Astrocyte of the cerebellum (primary cell): ENCODE measurements at regions not wholly inside any gene's neighbourhood (a gene's known extent, or its start where the extent isn't known, plus 50 kb on each side); places are given as distances from the start of the nearest gene placed in this dataset.

Experiments used
- DNase-seq: peaks from one replicate; pipeline ENCODE4 v3.0.0-alpha.2; 2011; ENCODE audit warnings: low read depth
- H3K4me3 ChIP-seq: 2 replicates; pipeline ENCODE4 v1.5.1; 2011; ENCODE audit warnings: mild to moderate bottlenecking, low read depth, low read length, moderate library complexity
- in situ Hi-C: cut with HindIII; loops from 2 replicates; pipeline ENCODE4 v1.10.0; 2017; ENCODE audit warnings: low sequenced_read_pairs
- TF ChIP-seq, protein P1 (sequence below): IDR thresholded peaks from 2 replicates; pipeline ENCODE4 v1.5.1; 2012; ENCODE audit warnings: low read length, low read depth, moderate library complexity, mild to moderate bottlenecking; ENCODE audit errors: missing control alignments

GRCh38 chr18:22355598-22355997 is 62.1 kb downstream of the CTAGE1 start:
- no peak overlapping the region for H3K4me3 ChIP-seq
- no peak for DNase-seq
- in situ Hi-C loops: no loop called here
- TF ChIP-seq, protein P1, sequence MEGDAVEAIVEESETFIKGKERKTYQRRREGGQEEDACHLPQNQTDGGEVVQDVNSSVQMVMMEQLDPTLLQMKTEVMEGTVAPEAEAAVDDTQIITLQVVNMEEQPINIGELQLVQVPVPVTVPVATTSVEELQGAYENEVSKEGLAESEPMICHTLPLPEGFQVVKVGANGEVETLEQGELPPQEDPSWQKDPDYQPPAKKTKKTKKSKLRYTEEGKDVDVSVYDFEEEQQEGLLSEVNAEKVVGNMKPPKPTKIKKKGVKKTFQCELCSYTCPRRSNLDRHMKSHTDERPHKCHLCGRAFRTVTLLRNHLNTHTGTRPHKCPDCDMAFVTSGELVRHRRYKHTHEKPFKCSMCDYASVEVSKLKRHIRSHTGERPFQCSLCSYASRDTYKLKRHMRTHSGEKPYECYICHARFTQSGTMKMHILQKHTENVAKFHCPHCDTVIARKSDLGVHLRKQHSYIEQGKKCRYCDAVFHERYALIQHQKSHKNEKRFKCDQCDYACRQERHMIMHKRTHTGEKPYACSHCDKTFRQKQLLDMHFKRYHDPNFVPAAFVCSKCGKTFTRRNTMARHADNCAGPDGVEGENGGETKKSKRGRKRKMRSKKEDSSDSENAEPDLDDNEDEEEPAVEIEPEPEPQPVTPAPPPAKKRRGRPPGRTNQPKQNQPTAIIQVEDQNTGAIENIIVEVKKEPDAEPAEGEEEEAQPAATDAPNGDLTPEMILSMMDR: no peak

- in situ Hi-C loops: no loop called here
Observed at GRCh38 chr18:22355069-22355468, 62.6 kb downstream of the CTAGE1 start.

DNA sequence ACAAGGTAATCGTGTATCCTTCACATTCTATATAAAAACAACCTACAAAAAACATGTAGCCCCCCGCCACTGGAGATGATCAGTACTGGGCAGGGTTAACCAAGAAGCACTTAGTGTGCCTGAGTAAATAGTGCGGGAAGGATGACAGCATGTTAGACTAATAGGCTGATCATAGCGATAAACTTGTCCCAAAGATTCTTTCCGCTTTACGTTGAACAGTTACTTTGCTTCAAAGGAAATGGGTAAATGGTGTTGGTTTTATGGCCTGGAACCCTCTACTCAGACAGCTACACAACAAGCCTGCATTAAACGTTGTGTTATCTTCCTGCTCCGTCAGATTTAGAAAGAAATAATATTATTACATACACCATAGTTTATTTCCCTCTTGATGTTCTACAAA is 67.7 kb downstream of the CTAGE1 start:
- TF ChIP-seq, protein P1: no peak
- H3K4me3 ChIP-seq: no peak overlapping the region
- in situ Hi-C loops: no loop called here
- no peak for DNase-seq

More at GRCh38 chr18:22355069-22355468, 62.6 kb downstream of the CTAGE1 start:
- H3K4me3 ChIP-seq: no peak overlapping the region
- DNase-seq: no peak
- TF ChIP-seq, protein P1: no peak

DNA sequence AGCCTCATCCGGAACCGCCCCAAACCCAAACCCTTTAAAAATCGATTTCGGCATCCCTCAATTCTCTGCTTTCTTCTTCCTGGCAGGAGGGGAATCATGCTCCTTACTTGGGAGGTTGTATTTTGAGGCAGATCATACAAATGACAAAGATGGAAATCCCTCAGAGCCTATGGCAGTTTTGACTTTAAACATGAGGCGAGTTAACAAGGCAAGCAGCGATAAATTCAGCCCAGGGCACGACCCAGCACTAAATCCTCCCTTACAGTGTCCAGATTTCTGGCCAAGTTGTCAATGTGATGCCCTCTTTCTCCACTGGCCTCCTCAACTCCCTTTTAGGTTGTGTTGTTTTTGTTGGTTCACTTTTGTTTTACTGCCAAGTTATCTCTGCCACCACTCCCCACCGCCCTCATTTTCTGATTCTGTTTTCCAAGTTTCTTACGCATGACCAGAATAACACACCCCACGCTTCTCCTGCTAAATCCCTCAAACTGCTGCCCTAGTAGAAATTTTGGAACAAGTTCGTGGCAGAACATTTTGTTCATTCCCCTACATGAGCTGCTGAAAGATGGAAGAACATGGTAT is 68.3 kb downstream of the CTAGE1 start:
- no peak for DNase-seq
- peak overlapping the region; percentile 43 for H3K4me3 ChIP-seq
- in situ Hi-C loops: no loop called here
- TF ChIP-seq, protein P1: no peak

DNA sequence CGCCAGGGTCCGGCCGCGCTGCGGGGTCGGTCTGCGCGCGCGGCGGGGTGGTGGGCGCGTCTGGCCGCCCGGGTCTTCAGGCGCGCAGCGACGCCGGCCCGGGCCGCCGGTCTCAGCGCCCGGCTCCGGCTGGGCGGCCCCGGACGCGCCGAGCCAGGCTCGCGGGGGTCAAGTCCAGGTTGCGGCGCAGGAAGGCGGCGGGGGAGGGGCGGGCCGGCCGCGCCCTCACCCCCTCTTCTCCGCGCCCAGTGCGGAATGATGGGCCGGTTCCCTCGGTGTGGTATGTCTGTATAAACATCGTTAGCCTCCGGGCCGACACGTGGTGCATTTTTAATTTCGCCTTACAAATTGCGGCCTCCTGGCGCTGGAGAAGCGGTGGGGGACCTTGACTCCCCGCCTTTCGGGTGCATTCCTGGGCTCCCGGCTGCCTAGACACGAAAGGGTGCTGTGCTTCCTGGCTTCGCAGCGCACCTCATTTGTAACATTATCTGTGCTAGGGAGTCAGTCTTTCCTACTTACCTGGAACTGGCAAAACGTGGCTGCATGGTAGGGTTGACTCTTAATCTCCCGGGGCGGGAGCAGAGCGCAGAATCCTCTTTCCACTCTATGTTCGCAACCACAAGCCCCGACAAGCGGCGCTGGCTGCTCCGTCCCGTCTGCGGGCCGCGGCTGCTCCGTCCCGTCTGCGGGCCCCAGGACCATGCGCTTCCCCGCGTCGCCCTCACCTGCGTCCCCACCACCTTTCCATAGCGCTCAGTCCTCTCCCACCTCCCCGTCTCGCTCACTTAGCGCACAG is 69.0 kb downstream of the CTAGE1 start:
- peak overlapping the region; percentile 43 for H3K4me3 ChIP-seq
- TF ChIP-seq, protein P1: no peak
- in situ Hi-C loops: no loop called here
- DNase-seq: no peak

GRCh38 chr18:22347606-22348511 is 69.9 kb downstream of the CTAGE1 start:
- in situ Hi-C loops: no loop called here
- TF ChIP-seq, protein P1: no peak
- DNase-seq: no peak
- H3K4me3 ChIP-seq: peak overlapping the region; percentile 43
